ENCODE measurements at regions not wholly inside any gene's neighbourhood (a gene's known extent, or its start where the extent isn't known, plus 50 kb on each side); places are given as distances from the start of the nearest gene placed in this dataset.

GRCh38 chr7:24492576-24492975 lies 80.7 kb upstream of the PALS2 start:
- 0 out of 2 replicates have a peak, but pooled peaks cover 2% of the 10 kb centered on the region for H3K4me1 ChIP-seq (ENCODE audit: low read length)

GRCh38 chr7:24494832-24495231 lies 78.4 kb upstream of the PALS2 start:
- H4K20me1 ChIP-seq (ENCODE audit: insufficient read depth, low read length): no peaks in the 10 kb centered on the region
- no peak overlapping the region for H3K27ac ChIP-seq (ENCODE audit: low read length)
- no peak overlapping the region for H3K4me2 ChIP-seq (ENCODE audit: low read length)
- no peaks in the 10 kb centered on the region for H3K9me3 ChIP-seq (ENCODE audit: insufficient read depth, low read length)
- no peak overlapping the region for H2AFZ ChIP-seq (ENCODE audit: low read depth, low read length)
- no peaks in the 10 kb centered on the region for H3K36me3 ChIP-seq (replicated peaks; ENCODE audit: low read depth, low read length)
- H3K4me3 ChIP-seq (ENCODE audit: low read length): no peak overlapping the region
- H3K27me3 ChIP-seq (ENCODE audit: low read depth, low read length): peaks cover 12% of the 10 kb centered on the region
- no peak for TF ChIP-seq CTCF (IDR thresholded peaks at IDR 0.05; ENCODE audit: low read depth, low read length)
- no peak for TF ChIP-seq EZH2phosphoT487 (IDR thresholded peaks at IDR 0.05; ENCODE audit: low read depth)
- H3K9ac ChIP-seq (ENCODE audit: low read length): no peak overlapping the region
- H3K79me2 ChIP-seq (ENCODE audit: low read length): no peaks in the 10 kb centered on the region
- no peaks in the 10 kb centered on the region for H3K4me1 ChIP-seq (ENCODE audit: low read length)

More at GRCh38 chr7:24492576-24492975, 80.7 kb upstream of the PALS2 start:
- no peaks in the 10 kb centered on the region for H3K9me3 ChIP-seq (ENCODE audit: insufficient read depth, low read length)
- no peak overlapping the region for H3K9ac ChIP-seq (ENCODE audit: low read length)
- H4K20me1 ChIP-seq (ENCODE audit: insufficient read depth, low read length): no peaks in the 10 kb centered on the region
- H3K27ac ChIP-seq (ENCODE audit: low read length): no peak overlapping the region
- H3K36me3 ChIP-seq (replicated peaks; ENCODE audit: low read depth, low read length): no peaks in the 10 kb centered on the region
- H3K4me2 ChIP-seq (ENCODE audit: low read length): no peak overlapping the region
- H3K79me2 ChIP-seq (ENCODE audit: low read length): no peaks in the 10 kb centered on the region
- peaks cover 12% of the 10 kb centered on the region for H3K27me3 ChIP-seq (ENCODE audit: low read depth, low read length)
- H3K4me3 ChIP-seq (ENCODE audit: low read length): no peak overlapping the region
- H2AFZ ChIP-seq (ENCODE audit: low read depth, low read length): no peak overlapping the region
- TF ChIP-seq EZH2phosphoT487 (IDR thresholded peaks at IDR 0.05; ENCODE audit: low read depth): no peak
- no peak for TF ChIP-seq CTCF (IDR thresholded peaks at IDR 0.05; ENCODE audit: low read depth, low read length)

GRCh38 chr7:24496036-24496435 lies 77.2 kb upstream of the PALS2 start:
- Histone ChIP-seq H3K4me2 (ENCODE audit: low read length) (no peak overlapping the region), H3K9ac (ENCODE audit: low read length) (no peak overlapping the region), H2AFZ (ENCODE audit: low read depth, low read length) (no peak overlapping the region), H3K4me1 (ENCODE audit: low read length) (no peaks in the 10 kb centered on the region), H3K4me3 (ENCODE audit: low read length) (no peak overlapping the region), H4K20me1 (ENCODE audit: insufficient read depth, low read length) (no peaks in the 10 kb centered on the region), H3K9me3 (ENCODE audit: insufficient read depth, low read length) (no peaks in the 10 kb centered on the region), H3K27ac (ENCODE audit: low read length) (no peak overlapping the region), H3K27me3 (ENCODE audit: low read depth, low read length) (peaks cover 12% of the 10 kb centered on the region), H3K36me3 (replicated peaks; ENCODE audit: low read depth, low read length) (no peaks in the 10 kb centered on the region), H3K79me2 (ENCODE audit: low read length) (no peaks in the 10 kb centered on the region)
- TF ChIP-seq CTCF (IDR thresholded peaks at IDR 0.05; ENCODE audit: low read depth, low read length) (no peak), EZH2phosphoT487 (IDR thresholded peaks at IDR 0.05; ENCODE audit: low read depth) (no peak)

- Histone ChIP-seq H3K36me3 (replicated peaks; ENCODE audit: low read depth, low read length) (no peaks in the 10 kb centered on the region), H2AFZ (ENCODE audit: low read depth, low read length) (no peak overlapping the region), H3K9ac (ENCODE audit: low read length) (no peak overlapping the region), H3K27me3 (ENCODE audit: low read depth, low read length) (no peaks in the 10 kb centered on the region; the same call in none of the 2 replicates), H3K4me3 (ENCODE audit: low read length) (no peak overlapping the region), H3K4me1 (ENCODE audit: low read length) (no peaks in the 10 kb centered on the region), H3K27ac (ENCODE audit: low read length) (no peak overlapping the region), H4K20me1 (ENCODE audit: insufficient read depth, low read length) (no peaks in the 10 kb centered on the region), H3K4me2 (ENCODE audit: low read length) (no peak overlapping the region), H3K9me3 (ENCODE audit: insufficient read depth, low read length) (no peaks in the 10 kb centered on the region), H3K79me2 (ENCODE audit: low read length) (no peaks in the 10 kb centered on the region)
- TF ChIP-seq EZH2phosphoT487 (IDR thresholded peaks at IDR 0.05; ENCODE audit: low read depth) (no peak), CTCF (IDR thresholded peaks at IDR 0.05; ENCODE audit: low read depth, low read length) (no peak)
These were observed 74.8 kb upstream of the PALS2 start for GRCh38 chr7:24498439-24498838.

Data from OCI-LY3 (cell line).